Endothelial cell of umbilical vein (primary cell): ENCODE measurements at regions not wholly inside any gene's neighbourhood (a gene's known extent, or its start where the extent isn't known, plus 50 kb on each side); places are given as distances from the start of the nearest gene placed in this dataset.

Source experiments
- BruUV-seq: library from RNA; stranded (reverse); fragments of 400-500 nt; replicated peaks from 2 replicates; lab custom pipeline; 2021; lab: Mats Ljungman, UMichigan
- CTCF ChIA-PET: fragments of 300-600, 350-600 bp; sonication (Branson Sonifier 250); formaldehyde crosslinking; loops from one replicate; lab custom pipeline; 2021; ENCODE audit warnings: antibody characterized with exemption, inconsistent platforms; lab: Charles Lee
- POLR2A ChIA-PET: fragments of 300-600, 350-600 bp; sonication (Branson Sonifier 250); formaldehyde crosslinking; loops from one replicate; lab custom pipeline; 2021; ENCODE audit warnings: antibody characterized with exemption, inconsistent platforms; lab: Charles Lee
- DNase-seq: peaks from one replicate; pipeline ENCODE4 v3.0.0-alpha.2; 2011; ENCODE audit warnings: low read depth, low spot score
- FAIRE-seq: peaks from 2 replicates; lab custom pipeline; 2011; peaks lifted over from hg19 to GRCh38; lab: Jason Lieb, UNC
- H2AFZ ChIP-seq: 2 replicates; pipeline ENCODE4 v1.6.0; 2012; ENCODE audit warnings: low read depth, low read length, control low read depth, inconsistent platforms
- H3K27ac ChIP-seq: 2 replicates; pipeline ENCODE4 v1.5.1; 2011; ENCODE audit warnings: low read depth, mild to moderate bottlenecking, control low read depth, low read length, moderate library complexity; ENCODE audit not compliant: insufficient read depth
- H3K27me3 ChIP-seq, 2 experiments: 2 replicates each; pipeline versions ENCODE4 v1.6.0 to v1.6.1; 2011; ENCODE audit warnings: low read length in 2 of 2, mixed read lengths in 1 of 2; ENCODE audit not compliant: control insufficient read depth in 2 of 2, insufficient read depth in 2 of 2
- H3K36me3 ChIP-seq, 2 experiments: 2 replicates in 1 of 2; 3 replicates in 1 of 2; pipeline ENCODE4 v1.5.1; 2011; ENCODE audit warnings: low read length in 2 of 2, mild to moderate bottlenecking in 1 of 2, moderate library complexity in 1 of 2; ENCODE audit not compliant: control insufficient read depth in 2 of 2, insufficient read depth in 2 of 2; ENCODE audit errors: extremely low read depth in 1 of 2
- H3K4me1 ChIP-seq: 3 replicates; pipeline ENCODE4 v1.5.1; 2011; ENCODE audit warnings: mild to moderate bottlenecking, low read length; ENCODE audit not compliant: control insufficient read depth, insufficient read depth; ENCODE audit errors: extremely low read depth
- H3K4me2 ChIP-seq: 2 replicates; pipeline ENCODE4 v1.6.1; 2011; ENCODE audit warnings: low read length, control low read depth, mixed read lengths; ENCODE audit not compliant: insufficient read depth
- H3K4me3 ChIP-seq, 3 experiments: fragments of 200-600 bp in 1 of 3; sonication (generic), shearing (Covaris generic) in 1 of 3; replicated peaks in 1 of 3; 2 replicates each; pipeline ENCODE4 v1.5.1; 2011 to 2016; ENCODE audit warnings: control low read depth in 3 of 3, low read length in 3 of 3, mild to moderate bottlenecking in 2 of 3, inconsistent platforms in 1 of 3, low read depth in 1 of 3, moderate library complexity in 1 of 3; ENCODE audit not compliant: insufficient read depth in 1 of 3
- H3K79me2 ChIP-seq: 2 replicates; pipeline ENCODE4 v1.6.0; 2012; ENCODE audit warnings: low read length, inconsistent platforms; ENCODE audit not compliant: control insufficient read depth, insufficient read depth
- H3K9ac ChIP-seq: replicated peaks from 2 replicates; pipeline ENCODE3; 2011; ENCODE audit warnings: low read length, control low read depth; ENCODE audit not compliant: insufficient read depth; ENCODE audit errors: extremely low read depth
- H3K9me1 ChIP-seq: replicated peaks from 3 replicates; pipeline ENCODE4 v1.6.0; 2011; ENCODE audit warnings: mild to moderate bottlenecking, low read length; ENCODE audit not compliant: control insufficient read depth, insufficient read depth; ENCODE audit errors: extremely low read depth
- H3K9me3 ChIP-seq: replicated peaks from 2 replicates; pipeline ENCODE4 v1.5.1; 2012; ENCODE audit warnings: low read length, inconsistent platforms; ENCODE audit not compliant: control insufficient read depth, insufficient read depth
- H4K20me1 ChIP-seq: replicated peaks from 2 replicates; pipeline ENCODE3; 2011; ENCODE audit warnings: mild to moderate bottlenecking, low read length; ENCODE audit not compliant: control insufficient read depth, insufficient read depth; ENCODE audit errors: extremely low read depth
- GATA2 ChIP-seq: IDR thresholded peaks from 2 replicates; pipeline ENCODE4 v1.7.0; 2011; ENCODE audit warnings: low read depth, mild to moderate bottlenecking, moderate library complexity, mixed read lengths, low read length; ENCODE audit not compliant: insufficient read length, insufficient read depth
- POLR2A ChIP-seq: IDR thresholded peaks from 2 replicates; pipeline ENCODE4 v1.6.1; 2012; ENCODE audit warnings: low read depth, mild to moderate bottlenecking, control low read depth, low read length
- POLR2AphosphoS5 ChIP-seq: IDR thresholded peaks from 2 replicates; pipeline ENCODE4 v1.6.1; 2012; ENCODE audit warnings: low read depth, mild to moderate bottlenecking, control low read depth, low read length, moderate library complexity; ENCODE audit not compliant: insufficient read depth
- dilution Hi-C: fragments of 300-500 bp; cut with MboI; formaldehyde crosslinking; loops from one replicate; pipeline ENCODE4 v1.15.0; 2019; ENCODE audit warnings: low sequenced_read_pairs; ENCODE audit not compliant: extremely low pct_ligation_motif_present
- intact Hi-C: fragments of 100-400 bp; cut with micrococcal nuclease; formaldehyde crosslinking; loops from one replicate; pipeline ENCODE4 v1.10.0; 2022

GRCh38 chr13:40240293-40240692 lies 426.1 kb downstream of the FOXO1 start:
- ChIA-PET POLR2A (no interaction called here), CTCF (no interaction called here)
- no peaks in the 10 kb centered on the region for H4K20me1 ChIP-seq
- no peak for DNase-seq
- H3K9me3 ChIP-seq: no peaks in the 10 kb centered on the region
- BruUV-seq: no TSS peak
- H3K36me3 ChIP-seq: no peaks in the 10 kb centered on the region
- no peaks in the 10 kb centered on the region for H3K79me2 ChIP-seq
- H2AFZ ChIP-seq: no peak overlapping the region
- H3K9ac ChIP-seq: no peak overlapping the region
- no peak overlapping the region for H3K4me2 ChIP-seq
- H3K27me3 ChIP-seq: no peaks in the 10 kb centered on the region
- no peaks in the 10 kb centered on the region for H3K4me1 ChIP-seq
- TF ChIP-seq POLR2A: no peak
- H3K4me3 ChIP-seq: no peak overlapping the region
- intact Hi-C loops: no loop called here
- FAIRE-seq: no peak
- H3K9me1 ChIP-seq: no peaks in the 10 kb centered on the region
- dilution Hi-C loops: no loop called here
- no peak overlapping the region for H3K27ac ChIP-seq

GRCh38 chr13:40241125-40241798 lies 425.2 kb downstream of the FOXO1 start:
- intact Hi-C loops: no loop called here
- ChIA-PET CTCF (no interaction called here), POLR2A (no interaction called here)
- dilution Hi-C loops: no loop called here
- FAIRE-seq (no peak), DNase-seq (no peak)
- H3K27me3 ChIP-seq: no peaks in the 10 kb centered on the region
- H3K9me1 ChIP-seq: no peaks in the 10 kb centered on the region
- H3K79me2 ChIP-seq: no peaks in the 10 kb centered on the region
- TF ChIP-seq POLR2AphosphoS5 (no peak), GATA2 (no peak), POLR2A (no peak)
- no peak overlapping the region for H3K4me2 ChIP-seq
- H3K36me3 ChIP-seq: no peaks in the 10 kb centered on the region
- peaks cover 5% of the 10 kb centered on the region for H3K4me1 ChIP-seq
- H2AFZ ChIP-seq: no peak overlapping the region
- no peak overlapping the region for H3K27ac ChIP-seq
- no TSS peak for BruUV-seq
- H4K20me1 ChIP-seq: no peaks in the 10 kb centered on the region
- H3K4me3 ChIP-seq: no peak overlapping the region
- H3K9ac ChIP-seq: no peak overlapping the region
- H3K9me3 ChIP-seq: no peaks in the 10 kb centered on the region
